22Rv1 (cell line): ENCODE measurements at regions not wholly inside any gene's neighbourhood (a gene's known extent, or its start where the extent isn't known, plus 50 kb on each side); places are given as distances from the start of the nearest gene placed in this dataset.

Experiments
- ZFX ChIP-seq: fragments of 450-650 bp; IDR thresholded peaks from 2 replicates; pipeline ENCODE4 v1.6.1; 2017; ENCODE audit warnings: antibody characterized with exemption, borderline replicate concordance
- TF ChIP-seq, protein P1 (sequence below): fragments of 450-650 bp; IDR thresholded peaks from 2 replicates; pipeline ENCODE4 v1.5.1; 2017; ENCODE audit warnings: mild to moderate bottlenecking

DNA sequence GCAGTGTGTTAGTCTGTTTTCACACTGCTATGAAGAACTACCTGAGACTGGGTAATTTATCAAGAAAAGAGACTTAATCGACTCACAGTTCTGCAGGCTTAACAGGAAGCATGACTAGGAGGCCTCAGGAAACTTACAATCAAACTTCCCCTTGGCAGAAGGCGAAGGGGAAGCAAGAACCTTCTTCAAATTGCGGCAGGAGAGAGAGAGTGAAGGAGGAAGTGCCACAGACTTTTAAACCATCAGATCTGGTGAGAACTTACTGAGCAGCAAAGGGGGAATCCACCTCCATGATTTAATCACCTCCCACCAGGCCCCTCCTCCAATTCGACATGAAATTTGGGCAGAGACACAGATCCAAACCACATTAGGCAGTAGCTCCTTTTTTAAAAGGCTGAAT lies 59.2 kb upstream of the LEF1 start:
- TF ChIP-seq, protein P1, sequence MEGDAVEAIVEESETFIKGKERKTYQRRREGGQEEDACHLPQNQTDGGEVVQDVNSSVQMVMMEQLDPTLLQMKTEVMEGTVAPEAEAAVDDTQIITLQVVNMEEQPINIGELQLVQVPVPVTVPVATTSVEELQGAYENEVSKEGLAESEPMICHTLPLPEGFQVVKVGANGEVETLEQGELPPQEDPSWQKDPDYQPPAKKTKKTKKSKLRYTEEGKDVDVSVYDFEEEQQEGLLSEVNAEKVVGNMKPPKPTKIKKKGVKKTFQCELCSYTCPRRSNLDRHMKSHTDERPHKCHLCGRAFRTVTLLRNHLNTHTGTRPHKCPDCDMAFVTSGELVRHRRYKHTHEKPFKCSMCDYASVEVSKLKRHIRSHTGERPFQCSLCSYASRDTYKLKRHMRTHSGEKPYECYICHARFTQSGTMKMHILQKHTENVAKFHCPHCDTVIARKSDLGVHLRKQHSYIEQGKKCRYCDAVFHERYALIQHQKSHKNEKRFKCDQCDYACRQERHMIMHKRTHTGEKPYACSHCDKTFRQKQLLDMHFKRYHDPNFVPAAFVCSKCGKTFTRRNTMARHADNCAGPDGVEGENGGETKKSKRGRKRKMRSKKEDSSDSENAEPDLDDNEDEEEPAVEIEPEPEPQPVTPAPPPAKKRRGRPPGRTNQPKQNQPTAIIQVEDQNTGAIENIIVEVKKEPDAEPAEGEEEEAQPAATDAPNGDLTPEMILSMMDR: no peak
- TF ChIP-seq ZFX: no peak
